NCI-H1092 treated with DMSO at 0.1 percent for 48 hours (cell line): ENCODE measurements at regions not wholly inside any gene's neighbourhood (a gene's known extent, or its start where the extent isn't known, plus 50 kb on each side); places are given as distances from the start of the nearest gene placed in this dataset.

Experiments used
- DNase-seq: peaks from one replicate; lab custom pipeline; 2025; lab: John Stamatoyannopoulos, UW

- no peak for DNase-seq
Observed at GRCh38 chr11:93963072-93963471, 58.1 kb upstream of the HEPHL1 start.

- DNase-seq: no peak
Observed at GRCh38 chr11:93967258-93967657, 53.9 kb upstream of the HEPHL1 start.

- DNase-seq: no peak
Observed at GRCh38 chr11:93967944-93968343, 53.2 kb upstream of the HEPHL1 start.

GRCh38 chr11:93969925-93970922 lies 50.9 kb upstream of the HEPHL1 start:
- no peak for DNase-seq
